Mesenchymal stem cell (in vitro differentiated cells and primary cell): ENCODE measurements at regions not wholly inside any gene's neighbourhood (a gene's known extent, or its start where the extent isn't known, plus 50 kb on each side); places are given as distances from the start of the nearest gene placed in this dataset.

ENCODE experiments used
- DNase-seq: peaks from one replicate; pipeline ENCODE4 v3.0.0-alpha.2; 2013
- H2AFZ ChIP-seq: one replicate; pipeline ENCODE4 v1.6.1; 2013; ENCODE audit warnings: low read depth, mild to moderate bottlenecking, control low read depth, inconsistent platforms, low read length, moderate library complexity
- H2AK5ac ChIP-seq: 2 replicates; pipeline ENCODE4 v1.6.1; 2013; ENCODE audit warnings: low read length, moderate library complexity, mild to moderate bottlenecking, inconsistent platforms; ENCODE audit not compliant: severe bottlenecking
- H2BK120ac ChIP-seq: one replicate; pipeline ENCODE4 v1.6.1; 2013; ENCODE audit warnings: low read depth, mild to moderate bottlenecking, inconsistent platforms, low read length, moderate library complexity
- H2BK12ac ChIP-seq, 2 experiments: one replicate each; pipeline ENCODE4 v1.6.1; 2013; ENCODE audit warnings: inconsistent platforms in 2 of 2, low read length in 2 of 2, mild to moderate bottlenecking in 2 of 2, moderate library complexity in 2 of 2, control low read depth in 1 of 2
- H2BK15ac ChIP-seq: one replicate; pipeline ENCODE4 v1.6.1; 2013; ENCODE audit warnings: mild to moderate bottlenecking, low read depth, inconsistent platforms; ENCODE audit not compliant: poor library complexity, severe bottlenecking
- H2BK5ac ChIP-seq: 2 replicates; pipeline ENCODE4 v1.6.1; 2013; ENCODE audit warnings: low read depth, mild to moderate bottlenecking, low read length, control low read depth, inconsistent platforms; ENCODE audit not compliant: poor library complexity, severe bottlenecking
- H3K14ac ChIP-seq, 2 experiments: one replicate each; pipeline ENCODE4 v1.6.1; 2013; ENCODE audit warnings: inconsistent platforms in 2 of 2, low read length in 2 of 2, control low read depth in 1 of 2, mild to moderate bottlenecking in 1 of 2, moderate library complexity in 1 of 2
- H3K18ac ChIP-seq, 2 experiments: one replicate each; pipeline ENCODE4 v1.6.1; 2013; ENCODE audit warnings: inconsistent platforms in 2 of 2, low read length in 2 of 2, control low read depth in 1 of 2, low read depth in 1 of 2, mild to moderate bottlenecking in 1 of 2
- H3K23ac ChIP-seq, 2 experiments: one replicate each; pipeline ENCODE4 v1.6.1; 2013; ENCODE audit warnings: inconsistent platforms in 2 of 2, low read length in 2 of 2, mild to moderate bottlenecking in 2 of 2, moderate library complexity in 2 of 2, control low read depth in 1 of 2
- H3K27ac ChIP-seq: 2 replicates; pipeline ENCODE4 v1.5.1; 2013; ENCODE audit warnings: mild to moderate bottlenecking, moderate library complexity, low read length, control low read depth, inconsistent platforms; ENCODE audit not compliant: poor library complexity, severe bottlenecking
- H3K27me3 ChIP-seq, 2 experiments: 2 replicates each; pipeline versions ENCODE4 v1.6.1 to v1.7.0; 2013; ENCODE audit warnings: low read length in 2 of 2, mild to moderate bottlenecking in 2 of 2, moderate library complexity in 2 of 2, control low read depth in 1 of 2, inconsistent platforms in 1 of 2; ENCODE audit not compliant: control insufficient read depth in 1 of 2, insufficient read depth in 1 of 2
- H3K36me3 ChIP-seq, 2 experiments: 2 replicates each; pipeline versions ENCODE4 v1.6.1 to v1.7.0; 2013; ENCODE audit warnings: low read length in 2 of 2, control low read depth in 1 of 2, inconsistent platforms in 1 of 2, low read depth in 1 of 2, mild to moderate bottlenecking in 1 of 2; ENCODE audit not compliant: insufficient read depth in 2 of 2, control insufficient read depth in 1 of 2
- H3K4ac ChIP-seq, 2 experiments: one replicate each; pipeline ENCODE4 v1.6.1; 2013; ENCODE audit warnings: inconsistent platforms in 2 of 2, low read length in 2 of 2, mild to moderate bottlenecking in 2 of 2, moderate library complexity in 2 of 2, control low read depth in 1 of 2, low read depth in 1 of 2
- H3K4me1 ChIP-seq: 2 replicates; pipeline ENCODE4 v1.6.1; 2013; ENCODE audit warnings: low read depth, low read length, control low read depth; ENCODE audit not compliant: control insufficient read depth, insufficient read depth
- H3K4me2 ChIP-seq: 2 replicates; pipeline ENCODE4 v1.6.1; 2013; ENCODE audit warnings: low read length, mild to moderate bottlenecking, inconsistent platforms; ENCODE audit not compliant: poor library complexity, severe bottlenecking
- H3K4me3 ChIP-seq, 2 experiments: 2 replicates each; pipeline versions ENCODE4 v1.5.1 to v1.7.0; 2013; ENCODE audit warnings: low read length in 2 of 2, mild to moderate bottlenecking in 2 of 2, control low read depth in 1 of 2, low read depth in 1 of 2; ENCODE audit not compliant: insufficient read depth in 1 of 2
- H3K79me1 ChIP-seq: replicated peaks from 2 replicates; pipeline ENCODE4 v1.6.1; 2013; ENCODE audit warnings: mild to moderate bottlenecking, control low read depth, low read length, inconsistent platforms; ENCODE audit not compliant: poor library complexity, severe bottlenecking
- H3K9ac ChIP-seq: 2 replicates; pipeline ENCODE4 v1.7.0; 2013; ENCODE audit warnings: mild to moderate bottlenecking, low read length, moderate library complexity
- H3K9me3 ChIP-seq: 2 replicates; pipeline ENCODE4 v1.7.0; 2013; ENCODE audit warnings: mild to moderate bottlenecking, low read length; ENCODE audit not compliant: control insufficient read depth
- H4K8ac ChIP-seq: one replicate; pipeline ENCODE4 v1.6.1; 2013; ENCODE audit warnings: inconsistent platforms, mild to moderate bottlenecking, low read length, moderate library complexity
- H4K91ac ChIP-seq: one replicate; pipeline ENCODE4 v1.6.1; 2013; ENCODE audit warnings: mild to moderate bottlenecking, low read length, inconsistent platforms
- whole genome bisulfite sequencing: methylation state at CpG from one replicate; pipeline ENCODE4 v1.1.7; 2013; ENCODE audit warnings: mixed read lengths; 5-methylcytosine and 5-hydroxymethylcytosine counted together

DNA sequence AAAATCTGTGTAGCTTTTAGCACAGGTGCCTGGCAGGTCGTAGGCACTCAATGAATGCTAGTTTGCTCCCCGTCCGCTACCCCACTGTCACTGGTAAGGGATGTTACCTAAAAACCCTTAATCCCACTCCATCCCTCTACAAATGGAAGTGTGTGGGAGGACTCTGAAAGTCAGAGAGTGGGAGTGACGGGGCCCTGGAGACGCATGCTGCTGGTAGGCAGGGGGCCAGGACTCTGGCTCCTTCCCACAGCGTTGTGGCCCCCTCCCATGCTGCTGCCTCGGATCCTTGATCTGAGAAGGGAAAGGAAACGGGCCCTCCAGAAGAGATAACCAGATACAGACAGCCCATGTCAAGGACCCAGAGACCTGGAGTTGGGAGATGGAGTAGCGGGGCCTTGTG, 249.3 kb downstream of the HAUS1 start:
- H3K79me1 ChIP-seq = no peaks in the 10 kb centered on the region
- 76% methylated on average over 3 of the region's 9 CpGs for whole genome bisulfite sequencing

DNA sequence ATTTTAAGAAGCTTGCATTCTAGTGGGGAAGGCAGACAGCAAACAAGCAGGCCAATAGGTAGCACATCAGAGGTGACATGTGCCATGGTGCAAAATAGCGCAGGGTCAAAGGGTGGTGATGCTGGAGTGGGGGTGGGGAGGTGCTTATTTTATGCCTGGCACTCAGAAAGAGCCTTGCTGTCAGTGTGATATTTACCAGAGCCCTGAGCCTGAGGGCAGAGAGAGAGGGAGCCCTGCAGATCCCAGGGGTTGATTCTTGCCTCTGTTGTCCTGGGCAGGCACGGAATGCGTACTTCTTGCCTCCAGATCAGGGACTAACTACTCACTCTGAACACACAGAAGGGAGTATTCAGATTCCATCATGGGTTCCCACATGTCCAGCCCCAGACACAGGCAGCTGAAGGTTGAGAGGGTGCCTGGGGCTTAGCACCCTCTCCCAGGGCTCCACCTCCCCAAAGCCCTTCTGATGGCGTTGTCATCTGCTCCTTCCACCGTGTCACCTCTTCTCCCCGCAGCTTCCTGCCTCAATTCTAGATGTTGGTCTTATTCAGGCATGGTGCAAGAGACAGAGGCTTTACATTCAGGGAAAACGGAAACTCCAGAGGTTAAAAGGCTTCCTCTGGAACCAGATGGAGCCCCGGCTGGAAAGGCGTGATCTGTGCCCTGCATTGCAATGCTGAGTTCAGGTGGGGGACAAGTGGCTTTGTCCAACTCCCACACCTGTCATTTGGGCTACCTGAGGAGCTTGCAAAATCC, 252.3 kb downstream of the HAUS1 start:
- DNase-seq = no peak
- H3K4ac ChIP-seq = no peak overlapping the region
- H4K91ac ChIP-seq = no peak overlapping the region
- H4K8ac ChIP-seq = no peak overlapping the region
- H3K14ac ChIP-seq = no peak overlapping the region
- H3K18ac ChIP-seq = no peak overlapping the region
- H3K4me3 ChIP-seq = no peak overlapping the region
- peaks cover 0 to 8% of the 10 kb centered on the region in 2 experiments for H3K27me3 ChIP-seq
- no peak overlapping the region for H3K9ac ChIP-seq
- no peak overlapping the region for H2AK5ac ChIP-seq
- WGBS = 70% methylated on average over 9 of the region's 9 CpGs
- H3K79me1 ChIP-seq = no peaks in the 10 kb centered on the region
- no peak overlapping the region for H3K23ac ChIP-seq
- no peak overlapping the region for H2BK5ac ChIP-seq
- no peak overlapping the region for H3K27ac ChIP-seq
- H2BK15ac ChIP-seq = no peak overlapping the region
- H3K4me1 ChIP-seq = no peaks in the 10 kb centered on the region
- peaks cover 8% of the 10 kb centered on the region for H3K9me3 ChIP-seq
- no peak overlapping the region for H2AFZ ChIP-seq
- no peak overlapping the region for H3K4me2 ChIP-seq
- no peak overlapping the region for H2BK12ac ChIP-seq
- no peaks in the 10 kb centered on the region for H3K36me3 ChIP-seq
- no peak overlapping the region for H2BK120ac ChIP-seq

More for the DNA sequence above, 249.3 kb downstream of the HAUS1 start:
- Histone ChIP-seq H4K91ac (no peak overlapping the region), H2BK12ac (no peak overlapping the region), H3K36me3 (no peaks in the 10 kb centered on the region), H2BK15ac (no peak overlapping the region), H3K9me3 (no peaks in the 10 kb centered on the region), H3K18ac (no peak overlapping the region), H3K4me1 (no peaks in the 10 kb centered on the region), H3K27ac (no peak overlapping the region), H3K4ac (no peak overlapping the region), H3K4me2 (no peak overlapping the region), H3K27me3 (peaks cover 0 to 20% of the 10 kb centered on the region in 2 experiments), H2BK5ac (no peak overlapping the region), H2AK5ac (no peak overlapping the region), H3K14ac (no peak overlapping the region), H3K9ac (no peak overlapping the region), H3K23ac (no peak overlapping the region), H3K4me3 (no peak overlapping the region), H2AFZ (no peak overlapping the region), H4K8ac (no peak overlapping the region), H2BK120ac (no peak overlapping the region)
- no peak for DNase-seq

DNA sequence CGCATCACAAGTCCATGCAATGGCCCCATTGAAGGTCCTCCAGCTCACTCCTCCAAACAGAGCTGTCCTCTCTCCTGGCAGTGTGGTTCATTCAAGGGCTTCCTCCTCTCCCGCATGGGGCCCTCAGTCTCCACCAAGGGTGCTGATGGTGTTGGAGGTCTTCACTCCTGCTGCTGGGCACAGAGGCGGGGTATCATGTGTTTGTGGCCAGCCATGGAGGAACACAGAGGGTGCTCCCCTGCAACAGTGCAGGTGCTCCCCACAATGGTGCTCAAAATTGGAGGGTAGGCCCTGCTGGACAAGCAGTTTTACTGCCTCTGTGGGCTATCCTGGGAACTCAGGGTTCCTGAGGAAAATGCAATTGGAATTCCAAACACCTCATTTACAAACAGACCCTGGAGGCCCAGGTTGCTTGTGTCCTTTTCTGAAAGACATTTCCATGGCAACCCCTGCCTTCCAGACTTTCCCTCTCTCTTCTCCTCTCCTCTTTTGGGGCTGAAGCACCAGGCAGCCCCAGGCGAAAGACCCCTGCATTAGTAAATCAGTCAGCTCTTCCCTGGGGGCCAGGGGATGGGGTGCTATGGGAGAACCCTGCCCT, 256.0 kb downstream of the HAUS1 start:
- H2BK15ac ChIP-seq = no peak overlapping the region
- 58% methylated on average over 4 of the region's 4 CpGs for WGBS
- no peak overlapping the region for H3K18ac ChIP-seq
- H3K27me3 ChIP-seq = peaks cover 0 to 12% of the 10 kb centered on the region in 2 experiments
- H3K14ac ChIP-seq = no peak overlapping the region
- no peak overlapping the region for H4K91ac ChIP-seq
- no peaks in the 10 kb centered on the region for H3K79me1 ChIP-seq
- H4K8ac ChIP-seq = no peak overlapping the region
- H3K36me3 ChIP-seq = no peaks in the 10 kb centered on the region
- DNase-seq = no peak
- no peak overlapping the region for H3K4ac ChIP-seq
- peaks cover 8% of the 10 kb centered on the region for H3K9me3 ChIP-seq
- H3K27ac ChIP-seq = no peak overlapping the region
- no peak overlapping the region for H3K9ac ChIP-seq
- no peak overlapping the region for H3K23ac ChIP-seq
- no peak overlapping the region for H2AK5ac ChIP-seq
- no peak overlapping the region for H3K4me3 ChIP-seq
- H2BK120ac ChIP-seq = no peak overlapping the region
- H2BK5ac ChIP-seq = no peak overlapping the region
- no peak overlapping the region for H2BK12ac ChIP-seq
- H3K4me2 ChIP-seq = no peak overlapping the region
- no peaks in the 10 kb centered on the region for H3K4me1 ChIP-seq
- no peak overlapping the region for H2AFZ ChIP-seq

DNA sequence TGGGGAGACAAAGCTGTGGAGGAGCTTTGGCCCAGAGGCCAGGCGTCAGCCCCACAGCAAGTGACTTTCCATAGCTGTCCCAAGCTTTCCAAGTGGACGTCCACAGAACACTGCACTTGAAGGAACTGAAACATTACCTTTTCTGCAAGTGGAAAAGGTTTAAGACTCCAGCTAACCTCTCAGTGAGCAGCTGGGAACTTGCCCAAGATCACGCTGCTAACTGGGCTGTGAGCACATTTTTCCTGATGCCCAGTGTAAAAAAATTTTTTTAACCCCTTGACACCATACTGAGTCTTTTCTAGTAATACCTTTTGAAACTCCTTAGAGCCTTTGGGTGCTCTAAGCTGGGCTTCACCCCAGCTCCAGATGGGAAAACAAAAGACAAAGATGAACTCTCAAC, 256.7 kb downstream of the HAUS1 start:
- no peak overlapping the region for H2BK5ac ChIP-seq
- no peak overlapping the region for H3K27ac ChIP-seq
- no peak overlapping the region for H3K4me2 ChIP-seq
- DNase-seq = no peak
- H2AK5ac ChIP-seq = no peak overlapping the region
- no peak overlapping the region for H2BK120ac ChIP-seq
- H3K18ac ChIP-seq = no peak overlapping the region
- H3K14ac ChIP-seq = no peak overlapping the region
- no peak overlapping the region for H2AFZ ChIP-seq
- no peaks in the 10 kb centered on the region for H3K36me3 ChIP-seq
- H4K8ac ChIP-seq = no peak overlapping the region
- WGBS = 78% methylated on average over 3 of the region's 3 CpGs
- H4K91ac ChIP-seq = no peak overlapping the region
- H3K4me1 ChIP-seq = no peaks in the 10 kb centered on the region
- H3K23ac ChIP-seq = no peak overlapping the region
- H2BK15ac ChIP-seq = no peak overlapping the region
- H3K4me3 ChIP-seq = no peak overlapping the region
- no peak overlapping the region for H3K4ac ChIP-seq
- no peak overlapping the region for H3K9ac ChIP-seq
- H2BK12ac ChIP-seq = no peak overlapping the region
- peaks cover 0 to 12% of the 10 kb centered on the region in 2 experiments for H3K27me3 ChIP-seq
- no peaks in the 10 kb centered on the region for H3K79me1 ChIP-seq
- H3K9me3 ChIP-seq = peaks cover 8% of the 10 kb centered on the region
